ENCODE measurements at regions not wholly inside any gene's neighbourhood (a gene's known extent, or its start where the extent isn't known, plus 50 kb on each side); places are given as distances from the start of the nearest gene placed in this dataset.
"Not testable (repeated sequence)": the region's sequence is repeated elsewhere in the genome, so short reads cannot be mapped to it uniquely, and the experiment has no call there.

- H3K27ac Mint-ChIP-seq: no peak overlapping the region
- H3K36me3 Mint-ChIP-seq: no peaks in the 10 kb centered on the region
- no peaks in the 10 kb centered on the region for H3K4me1 Mint-ChIP-seq (ENCODE audit: low read depth)
- intact Hi-C loops (cut with micrococcal nuclease): no loop called here
- CTCF ChIA-PET: no interaction called here
- no peaks in the 10 kb centered on the region for H3K27me3 Mint-ChIP-seq
- no peak for DNase-seq
- H3K4me3 Mint-ChIP-seq: no peak overlapping the region
- POLR2A ChIA-PET: no interaction called here
- H3K9me3 Mint-ChIP-seq: no peaks in the 10 kb centered on the region
These were observed 249.9 kb upstream of the THUMPD2 start for GRCh38 chr2:40028792-40029488.

- Mint-ChIP-seq H3K27ac (no peak overlapping the region), H3K4me1 (ENCODE audit: low read depth) (no peaks in the 10 kb centered on the region), H3K9me3 (peaks cover 3% of the 10 kb centered on the region), H3K27me3 (no peaks in the 10 kb centered on the region), H3K4me3 (no peak overlapping the region), H3K36me3 (no peaks in the 10 kb centered on the region)
- intact Hi-C loops (cut with micrococcal nuclease): no loop called here
- ChIA-PET CTCF (no interaction called here), POLR2A (no interaction called here)
- DNase-seq: no peak
These were observed 248.9 kb upstream of the THUMPD2 start for GRCh38 chr2:40027968-40028367.

GRCh38 chr2:40025276-40025675 is 246.2 kb upstream of the THUMPD2 start:
- CTCF ChIA-PET; POLR2A ChIA-PET; H3K36me3 Mint-ChIP-seq; DNase-seq; H3K4me1 Mint-ChIP-seq (ENCODE audit: low read depth); H3K27me3 Mint-ChIP-seq; H3K4me3 Mint-ChIP-seq; H3K27ac Mint-ChIP-seq; intact Hi-C loops (cut with micrococcal nuclease): not testable (repeated sequence)
- H3K9me3 Mint-ChIP-seq: peaks cover 24% of the 10 kb centered on the region

DNA sequence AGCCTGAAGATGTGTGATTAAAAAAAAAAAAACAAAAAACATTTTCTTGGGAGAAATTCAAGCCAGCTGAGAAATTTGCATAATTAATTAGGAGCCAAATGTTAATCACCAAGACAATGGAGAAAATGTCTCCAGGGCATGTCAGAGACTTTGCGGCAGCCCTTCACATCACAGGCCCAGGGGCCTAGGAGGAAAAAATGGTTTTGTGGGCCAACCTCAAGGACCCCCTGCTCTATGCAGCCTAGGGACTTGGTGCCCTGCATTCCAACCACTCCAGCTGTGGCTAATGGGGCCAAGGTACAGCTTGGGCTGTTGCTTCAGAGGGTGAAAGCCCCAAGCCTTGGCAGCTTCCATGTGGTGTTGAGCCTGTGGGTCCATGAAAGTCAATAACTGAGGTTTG is 241.9 kb upstream of the THUMPD2 start:
- CTCF ChIA-PET: no interaction called here
- Mint-ChIP-seq H3K4me3 (no peak overlapping the region), H3K9me3 (peaks cover 31% of the 10 kb centered on the region), H3K27ac (no peak overlapping the region), H3K36me3 (peaks cover 2% of the 10 kb centered on the region), H3K27me3 (no peaks in the 10 kb centered on the region), H3K4me1 (ENCODE audit: low read depth) (no peaks in the 10 kb centered on the region)
- POLR2A ChIA-PET: no interaction called here
- intact Hi-C loops (cut with micrococcal nuclease): no loop called here
- no peak for DNase-seq

GRCh38 chr2:40016151-40016885 is 237.3 kb upstream of the THUMPD2 start:
- Mint-ChIP-seq H3K9me3 (peaks cover 20% of the 10 kb centered on the region), H3K4me3 (no peak overlapping the region), H3K27me3 (no peaks in the 10 kb centered on the region), H3K36me3 (no peaks in the 10 kb centered on the region), H3K27ac (no peak overlapping the region), H3K4me1 (ENCODE audit: low read depth) (no peaks in the 10 kb centered on the region)
- ChIA-PET POLR2A (no interaction called here), CTCF (no interaction called here)
- intact Hi-C loops (cut with micrococcal nuclease): no loop called here
- no peak for DNase-seq

DNA sequence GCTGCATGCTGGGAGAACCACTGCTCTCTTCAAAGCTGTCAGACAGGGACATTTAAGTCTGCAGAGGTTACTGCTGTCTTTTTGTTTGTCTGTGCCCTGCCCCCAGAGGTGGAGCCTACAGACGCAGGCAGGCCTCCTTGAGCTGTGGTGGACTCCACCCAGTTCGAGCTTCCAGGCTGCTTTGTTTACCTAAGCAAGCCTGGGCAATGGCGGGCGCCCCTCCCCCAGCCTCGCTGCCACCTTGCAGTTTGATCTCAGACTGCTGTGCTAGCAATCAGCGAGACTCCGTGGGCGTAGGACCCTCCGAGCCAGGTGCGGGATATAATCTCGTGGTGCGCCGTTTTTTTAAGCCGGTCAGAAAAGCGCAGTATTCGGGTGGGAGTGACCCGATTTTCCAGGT is 234.9 kb upstream of the THUMPD2 start:
- CTCF ChIA-PET; H3K27me3 Mint-ChIP-seq; H3K4me3 Mint-ChIP-seq; H3K27ac Mint-ChIP-seq; H3K36me3 Mint-ChIP-seq; DNase-seq; intact Hi-C loops (cut with micrococcal nuclease); POLR2A ChIA-PET; H3K4me1 Mint-ChIP-seq (ENCODE audit: low read depth); H3K9me3 Mint-ChIP-seq: not testable (repeated sequence)

GRCh38 chr2:40004336-40004735 is 225.3 kb upstream of the THUMPD2 start:
- H3K36me3 Mint-ChIP-seq: no peaks in the 10 kb centered on the region
- no peak overlapping the region for H3K27ac Mint-ChIP-seq
- H3K9me3 Mint-ChIP-seq: peaks cover 2% of the 10 kb centered on the region
- intact Hi-C loops (cut with micrococcal nuclease): no loop called here
- no peak overlapping the region for H3K4me3 Mint-ChIP-seq
- POLR2A ChIA-PET: no interaction called here
- DNase-seq: no peak
- no peaks in the 10 kb centered on the region for H3K27me3 Mint-ChIP-seq
- H3K4me1 Mint-ChIP-seq (ENCODE audit: low read depth): no peaks in the 10 kb centered on the region
- CTCF ChIA-PET: no interaction called here

DNA sequence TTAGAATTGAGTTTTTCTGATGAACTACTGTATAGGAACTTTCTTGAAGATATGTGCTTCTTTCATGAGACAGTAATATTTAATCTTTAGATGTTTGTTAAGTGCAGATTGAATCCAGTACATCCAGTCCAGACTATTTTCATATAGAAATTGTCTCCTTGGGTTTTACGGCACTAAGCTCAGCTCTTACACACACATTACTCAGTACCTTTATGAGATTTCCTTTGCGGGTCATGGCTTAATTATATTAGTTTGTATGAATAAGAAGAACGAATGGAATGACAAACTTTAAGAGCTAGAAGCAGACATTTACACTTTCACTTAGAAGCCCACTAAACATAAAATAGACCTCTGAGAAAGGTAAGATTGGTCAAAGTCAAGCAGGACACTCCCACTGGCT is 223.3 kb upstream of the THUMPD2 start:
- Mint-ChIP-seq H3K27me3 (no peaks in the 10 kb centered on the region), H3K27ac (no peak overlapping the region), H3K36me3 (no peaks in the 10 kb centered on the region), H3K4me3 (no peak overlapping the region), H3K4me1 (ENCODE audit: low read depth) (no peaks in the 10 kb centered on the region), H3K9me3 (no peaks in the 10 kb centered on the region)
- ChIA-PET CTCF (no interaction called here), POLR2A (no interaction called here)
- intact Hi-C loops (cut with micrococcal nuclease): no loop called here
- no peak for DNase-seq

DNA sequence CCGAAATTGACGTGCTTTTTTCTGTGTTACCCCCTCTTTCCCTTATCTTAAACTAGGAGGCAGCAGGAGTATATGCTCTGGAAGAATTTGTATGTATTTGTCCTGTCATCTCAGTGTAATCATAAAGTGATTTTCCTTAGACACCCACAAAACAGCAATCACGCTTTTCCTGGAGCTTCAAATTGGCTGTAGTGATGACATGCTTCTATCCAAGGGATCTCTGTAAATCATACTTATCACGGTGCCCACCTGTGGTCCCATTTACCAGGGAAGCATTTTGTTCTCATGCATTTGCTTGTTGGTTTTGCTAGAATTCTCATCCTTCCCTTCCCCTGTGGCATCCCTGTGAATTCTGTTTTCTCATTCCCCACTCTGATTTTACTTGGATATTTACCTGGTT is 220.8 kb upstream of the THUMPD2 start:
- CTCF ChIA-PET: no interaction called here
- POLR2A ChIA-PET: no interaction called here
- Mint-ChIP-seq H3K36me3 (no peaks in the 10 kb centered on the region), H3K9me3 (no peaks in the 10 kb centered on the region), H3K4me1 (ENCODE audit: low read depth) (no peaks in the 10 kb centered on the region), H3K4me3 (no peak overlapping the region), H3K27ac (no peak overlapping the region), H3K27me3 (no peaks in the 10 kb centered on the region)
- DNase-seq: no peak
- intact Hi-C loops (cut with micrococcal nuclease): no loop called here

GRCh38 chr2:39998617-39999016 is 219.6 kb upstream of the THUMPD2 start:
- Mint-ChIP-seq H3K27me3 (no peaks in the 10 kb centered on the region), H3K9me3 (no peaks in the 10 kb centered on the region), H3K4me3 (no peak overlapping the region), H3K36me3 (no peaks in the 10 kb centered on the region), H3K27ac (no peak overlapping the region), H3K4me1 (ENCODE audit: low read depth) (no peaks in the 10 kb centered on the region)
- CTCF ChIA-PET: interaction anchor here (0.7 kb wide), 1 partner anchor 71 kb away, joined by 3 read pairs; no protein-coding TSS in a partner anchor
- DNase-seq: no peak
- POLR2A ChIA-PET: no interaction called here
- intact Hi-C loops (cut with micrococcal nuclease): no loop called here

DNA sequence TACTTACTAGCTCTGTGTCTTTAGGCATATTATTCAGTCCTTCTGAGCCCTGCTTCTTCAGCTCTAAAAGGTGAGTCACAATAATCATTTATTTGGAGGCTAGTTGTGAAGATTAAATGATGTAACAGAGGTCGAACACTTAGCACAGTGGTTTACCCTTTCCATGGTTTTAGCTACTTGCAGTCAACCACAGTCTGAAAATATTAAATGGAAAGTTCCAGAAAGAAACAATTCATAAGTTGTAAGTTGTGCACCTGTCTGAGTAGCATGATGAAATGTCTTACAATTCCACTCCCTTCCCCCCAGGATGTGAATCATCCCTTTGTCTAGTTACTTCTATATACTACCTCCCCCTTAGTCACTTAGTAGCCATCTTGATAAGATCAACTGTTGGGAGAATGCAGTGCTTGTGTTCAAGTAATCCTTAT is 217.6 kb upstream of the THUMPD2 start:
- no peaks in the 10 kb centered on the region for H3K9me3 Mint-ChIP-seq
- H3K4me3 Mint-ChIP-seq: no peak overlapping the region
- no peaks in the 10 kb centered on the region for H3K27me3 Mint-ChIP-seq
- ChIA-PET CTCF (no interaction called here), POLR2A (no interaction called here)
- no peaks in the 10 kb centered on the region for H3K36me3 Mint-ChIP-seq
- DNase-seq: no peak
- H3K4me1 Mint-ChIP-seq (ENCODE audit: low read depth): no peaks in the 10 kb centered on the region
- no peak overlapping the region for H3K27ac Mint-ChIP-seq
- intact Hi-C loops (cut with micrococcal nuclease): loop anchor here (2.0 kb wide), 1 partner anchor 48 kb away; no protein-coding TSS in a partner anchor

- no peaks in the 10 kb centered on the region for H3K9me3 Mint-ChIP-seq
- H3K27ac Mint-ChIP-seq: no peak overlapping the region
- no peak for DNase-seq
- no peaks in the 10 kb centered on the region for H3K36me3 Mint-ChIP-seq
- ChIA-PET POLR2A (no interaction called here), CTCF (interaction anchor here (0.6 kb wide), 1 partner anchor 288 kb away, joined by 4 read pairs; no protein-coding TSS in a partner anchor)
- no peaks in the 10 kb centered on the region for H3K4me1 Mint-ChIP-seq (ENCODE audit: low read depth)
- H3K27me3 Mint-ChIP-seq: no peaks in the 10 kb centered on the region
- intact Hi-C loops (cut with micrococcal nuclease): no loop called here
- H3K4me3 Mint-ChIP-seq: no peak overlapping the region
These were observed 216.1 kb upstream of the THUMPD2 start for GRCh38 chr2:39995005-39995737.

DNA sequence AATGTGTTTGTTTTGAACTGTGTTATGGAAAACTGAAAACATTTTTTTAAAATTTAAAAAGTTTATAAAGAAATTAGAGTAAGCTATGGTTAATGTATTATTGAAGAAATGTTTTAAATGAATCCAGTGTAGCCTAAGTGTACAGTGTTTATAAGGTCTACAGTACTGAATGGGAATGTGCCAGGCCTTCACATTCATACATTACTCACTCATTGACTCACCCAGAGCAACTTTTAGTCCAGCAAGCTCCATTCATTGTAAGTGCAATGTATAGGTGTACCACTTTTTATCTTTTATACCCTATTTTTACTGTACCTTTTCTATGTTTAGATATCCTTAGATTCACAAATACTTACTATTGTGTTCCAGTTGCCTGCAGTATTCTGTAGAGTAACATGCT is 215.1 kb upstream of the THUMPD2 start:
- ChIA-PET POLR2A (no interaction called here), CTCF (no interaction called here)
- Mint-ChIP-seq H3K27ac (no peak overlapping the region), H3K9me3 (no peaks in the 10 kb centered on the region), H3K27me3 (no peaks in the 10 kb centered on the region), H3K4me3 (no peak overlapping the region), H3K4me1 (ENCODE audit: low read depth) (no peaks in the 10 kb centered on the region), H3K36me3 (no peaks in the 10 kb centered on the region)
- no peak for DNase-seq
- intact Hi-C loops (cut with micrococcal nuclease): no loop called here

All from activated CD4-positive, alpha-beta memory T cell treated with anti-CD3 and anti-CD28 coated beads for 36 hours (primary cell).